OCI-LY1 (cell line): ENCODE measurements at regions not wholly inside any gene's neighbourhood (a gene's known extent, or its start where the extent isn't known, plus 50 kb on each side); places are given as distances from the start of the nearest gene placed in this dataset.

Source experiments
- EZH2 ChIP-seq: fragments of 200-600 bp; sonication (generic), shearing (Covaris generic); IDR thresholded peaks from 2 replicates; pipeline ENCODE4 v1.8.0; 2017; ENCODE audit warnings: borderline replicate concordance, mixed run types, mild to moderate bottlenecking, antibody characterized with exemption, low read length, moderate library complexity, mixed read lengths
- TF ChIP-seq, protein P1 (sequence below): fragments of 200-600 bp; sonication (generic), shearing (Covaris generic); IDR thresholded peaks from 2 replicates; pipeline ENCODE4 v1.5.1; 2017; ENCODE audit warnings: mild to moderate bottlenecking, antibody characterized with exemption, low read length, moderate library complexity, mixed read lengths

- TF ChIP-seq, protein P1, sequence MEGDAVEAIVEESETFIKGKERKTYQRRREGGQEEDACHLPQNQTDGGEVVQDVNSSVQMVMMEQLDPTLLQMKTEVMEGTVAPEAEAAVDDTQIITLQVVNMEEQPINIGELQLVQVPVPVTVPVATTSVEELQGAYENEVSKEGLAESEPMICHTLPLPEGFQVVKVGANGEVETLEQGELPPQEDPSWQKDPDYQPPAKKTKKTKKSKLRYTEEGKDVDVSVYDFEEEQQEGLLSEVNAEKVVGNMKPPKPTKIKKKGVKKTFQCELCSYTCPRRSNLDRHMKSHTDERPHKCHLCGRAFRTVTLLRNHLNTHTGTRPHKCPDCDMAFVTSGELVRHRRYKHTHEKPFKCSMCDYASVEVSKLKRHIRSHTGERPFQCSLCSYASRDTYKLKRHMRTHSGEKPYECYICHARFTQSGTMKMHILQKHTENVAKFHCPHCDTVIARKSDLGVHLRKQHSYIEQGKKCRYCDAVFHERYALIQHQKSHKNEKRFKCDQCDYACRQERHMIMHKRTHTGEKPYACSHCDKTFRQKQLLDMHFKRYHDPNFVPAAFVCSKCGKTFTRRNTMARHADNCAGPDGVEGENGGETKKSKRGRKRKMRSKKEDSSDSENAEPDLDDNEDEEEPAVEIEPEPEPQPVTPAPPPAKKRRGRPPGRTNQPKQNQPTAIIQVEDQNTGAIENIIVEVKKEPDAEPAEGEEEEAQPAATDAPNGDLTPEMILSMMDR, result no peak
- TF ChIP-seq EZH2, result no peak
Measured at GRCh38 chr14:44785096-44785495, 176.7 kb downstream of the KLHL28 start.
